T47D (cell line): ENCODE measurements at regions not wholly inside any gene's neighbourhood (a gene's known extent, or its start where the extent isn't known, plus 50 kb on each side); places are given as distances from the start of the nearest gene placed in this dataset.
"Not testable (repeated sequence)": the region's sequence is repeated elsewhere in the genome, so short reads cannot be mapped to it uniquely, and the experiment has no call there.

Experiments used
- DNase-seq, 2 experiments: peaks; one replicate each; pipeline versions ENCODE4 v3.0.0 to v3.0.0-alpha.2; 2011 to 2012; ENCODE audit warnings: low read depth in 1 of 2, low spot score in 1 of 2
- JUND ChIP-seq: IDR thresholded peaks from 2 replicates; pipeline ENCODE4 v1.6.1; 2012; ENCODE audit warnings: low read depth
- in situ Hi-C: cut with HindIII; loops from 2 replicates; pipeline ENCODE4 v1.10.0; 2016; ENCODE audit warnings: low sequenced_read_pairs, low pct_unique_long_range_greater_than_20kb

DNA sequence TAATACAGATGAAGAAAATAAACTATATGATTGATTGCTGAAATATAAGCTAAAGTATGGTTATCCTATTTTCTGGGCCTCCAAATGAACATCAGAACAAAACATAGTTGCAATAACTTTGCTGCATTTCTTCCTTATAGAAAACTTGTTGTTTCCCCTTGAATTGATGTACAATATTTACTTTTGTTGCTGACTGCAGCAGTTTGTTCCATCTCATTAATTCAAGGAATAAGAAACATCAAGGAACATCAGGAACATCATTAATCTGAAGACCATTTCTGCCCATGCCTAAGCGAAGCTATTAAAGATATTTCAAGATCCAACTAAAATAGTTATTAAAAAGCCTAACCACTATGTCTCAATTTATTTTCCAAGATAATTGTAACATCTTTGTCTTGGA, 363.6 kb upstream of the EDIL3 start:
- in situ Hi-C loops = no loop called here
- TF ChIP-seq JUND = no peak
- DNase-seq = no peak

DNA sequence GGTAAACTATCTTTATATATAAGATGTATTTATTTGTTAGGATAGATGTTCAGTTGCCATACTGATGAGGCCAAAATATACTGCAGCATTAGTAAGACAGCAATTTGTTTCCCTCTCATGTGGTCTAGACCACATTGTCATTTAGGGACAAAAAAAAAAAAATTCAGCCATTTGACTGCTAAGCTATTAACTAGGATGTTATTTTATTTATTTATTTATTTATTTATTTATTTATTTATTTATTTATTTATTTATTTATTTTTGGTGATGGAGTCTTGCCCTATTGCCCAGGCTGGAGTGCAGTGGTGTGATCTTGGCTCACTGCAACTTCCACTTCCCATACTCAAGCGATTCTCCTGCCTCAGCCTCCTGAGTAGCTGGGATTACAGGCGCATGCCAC, 361.6 kb upstream of the EDIL3 start:
- DNase-seq, in situ Hi-C loops: not testable (repeated sequence)

DNA sequence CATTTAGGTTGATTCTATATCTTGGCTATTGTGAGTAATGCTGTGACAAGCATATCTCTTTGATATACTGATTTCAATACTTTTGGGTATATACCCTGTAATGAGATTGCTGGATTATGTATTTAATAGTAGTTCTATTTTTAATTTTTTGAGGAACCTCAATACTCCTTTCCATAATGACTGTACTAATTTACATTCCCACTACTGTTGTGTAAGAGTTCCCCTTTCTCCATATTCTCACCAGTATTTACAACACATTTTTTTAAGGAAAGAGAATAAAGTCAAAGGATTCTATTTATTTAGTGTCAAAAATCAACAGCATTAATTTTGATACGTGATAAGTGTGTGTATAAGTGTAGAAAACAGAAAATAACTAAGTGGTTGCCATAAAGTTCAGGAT, 356.4 kb upstream of the EDIL3 start:
- in situ Hi-C loops = no loop called here
- DNase-seq = no peak

DNA sequence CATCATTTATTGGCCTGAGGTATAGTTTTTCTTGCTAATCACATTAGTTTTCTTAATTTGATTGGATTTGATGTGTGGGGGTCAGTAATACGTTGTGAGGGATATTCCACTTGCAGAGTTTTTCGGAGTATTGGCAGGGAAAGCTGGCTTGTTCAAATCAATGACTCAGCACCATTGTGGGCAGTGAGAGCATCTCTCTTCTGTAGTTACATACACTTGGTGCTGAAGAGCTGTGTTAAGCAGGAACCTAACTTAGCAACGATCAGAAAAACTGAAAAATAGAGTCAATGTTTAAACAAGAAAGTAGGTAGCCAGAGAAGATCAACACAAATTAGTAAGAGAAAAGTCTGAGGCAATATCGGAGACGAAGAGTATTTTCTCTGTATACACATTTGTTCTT, 344.6 kb upstream of the EDIL3 start:
- TF ChIP-seq JUND = no peak
- peak in 1 of 2 experiments; percentile 6 for DNase-seq
- in situ Hi-C loops = no loop called here

More for the DNA sequence above, 356.4 kb upstream of the EDIL3 start:
- TF ChIP-seq JUND = no peak

DNA sequence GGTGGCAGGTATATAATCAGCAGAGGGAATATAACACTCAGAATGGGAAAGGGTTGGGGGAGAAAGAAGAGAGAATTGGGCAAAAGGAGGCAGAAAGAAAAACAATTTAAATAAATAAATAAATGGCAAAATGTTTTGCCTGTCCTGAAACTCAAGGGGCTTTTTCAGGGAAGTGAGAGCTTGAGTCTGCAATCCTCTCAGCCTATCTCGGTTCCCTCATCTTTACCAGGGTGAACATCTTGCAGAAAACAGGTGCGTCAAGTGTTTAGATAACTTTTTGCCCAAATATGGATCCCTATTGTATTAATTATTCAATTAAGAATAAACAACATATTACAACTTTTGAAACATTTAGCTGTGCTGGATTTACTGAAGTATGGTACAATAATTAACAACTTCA, 343.0 kb upstream of the EDIL3 start:
- DNase-seq = no peak
- in situ Hi-C loops = no loop called here
- no peak for TF ChIP-seq JUND

DNA sequence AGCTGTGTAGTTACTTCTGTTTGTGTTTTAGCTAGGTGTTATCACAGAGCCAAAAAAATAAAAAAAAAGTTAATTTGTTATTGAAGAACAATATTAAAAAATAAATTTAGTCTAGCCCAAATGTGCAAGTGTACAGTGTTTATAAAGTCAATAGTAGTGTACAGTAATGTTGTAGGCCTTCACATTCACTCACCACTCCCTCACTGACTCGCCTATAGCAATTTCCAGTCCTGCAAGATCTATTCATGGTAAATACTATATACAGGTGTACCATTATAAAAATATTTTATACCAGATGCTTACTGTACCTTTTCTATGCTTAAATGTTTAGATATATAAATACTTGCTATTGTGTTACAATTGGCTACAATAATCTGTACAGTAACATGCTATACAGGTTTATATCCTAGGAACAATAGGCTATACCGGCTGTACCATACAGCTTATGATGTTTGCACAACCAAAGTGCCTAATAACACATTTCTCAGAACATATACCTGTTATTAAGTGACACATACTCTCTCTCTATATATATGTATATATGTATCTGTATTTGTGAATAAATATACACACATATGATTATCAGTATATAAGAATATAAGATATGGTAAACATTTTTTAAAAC, 341.4 kb upstream of the EDIL3 start:
- no peak for DNase-seq
- no peak for TF ChIP-seq JUND
- in situ Hi-C loops = no loop called here

DNA sequence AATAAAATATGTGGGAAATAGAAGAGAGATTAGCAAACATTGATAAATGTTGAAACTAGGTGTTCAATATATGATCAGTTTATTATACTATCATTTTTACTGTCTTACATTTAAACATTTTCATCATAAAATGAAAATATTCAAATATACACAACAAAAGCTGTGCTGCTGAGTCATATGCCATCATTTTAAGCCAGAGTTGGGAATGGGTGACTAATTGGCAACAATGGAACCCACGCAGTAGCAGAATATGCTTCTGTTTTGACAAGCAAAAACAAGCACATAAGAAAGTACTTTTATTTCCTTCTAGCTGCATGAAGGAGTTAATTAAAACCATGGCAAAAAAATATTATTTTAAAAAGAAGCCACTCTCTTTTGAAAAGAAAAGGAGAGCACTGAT, 340.0 kb upstream of the EDIL3 start:
- in situ Hi-C loops = no loop called here
- TF ChIP-seq JUND = no peak
- DNase-seq = no peak

DNA sequence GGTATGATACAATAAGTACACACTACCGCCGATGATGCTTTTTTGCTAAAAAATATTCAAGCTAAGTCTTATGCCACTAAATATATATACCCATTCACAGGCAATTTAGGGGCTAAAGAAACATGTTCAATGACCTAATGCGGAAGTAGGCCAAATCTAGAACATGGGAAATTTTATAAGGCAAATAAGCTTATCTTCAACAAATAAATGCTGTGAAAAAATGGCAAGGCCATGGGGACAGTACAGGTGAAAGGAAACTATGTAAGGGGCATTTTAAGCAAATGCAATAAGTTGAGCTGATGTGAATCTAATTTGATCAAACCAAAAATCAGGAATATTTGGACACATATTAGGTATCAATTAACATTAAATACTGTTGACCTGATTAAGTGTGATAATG, 339.5 kb upstream of the EDIL3 start:
- no peak for DNase-seq
- in situ Hi-C loops = no loop called here
- TF ChIP-seq JUND = no peak

DNA sequence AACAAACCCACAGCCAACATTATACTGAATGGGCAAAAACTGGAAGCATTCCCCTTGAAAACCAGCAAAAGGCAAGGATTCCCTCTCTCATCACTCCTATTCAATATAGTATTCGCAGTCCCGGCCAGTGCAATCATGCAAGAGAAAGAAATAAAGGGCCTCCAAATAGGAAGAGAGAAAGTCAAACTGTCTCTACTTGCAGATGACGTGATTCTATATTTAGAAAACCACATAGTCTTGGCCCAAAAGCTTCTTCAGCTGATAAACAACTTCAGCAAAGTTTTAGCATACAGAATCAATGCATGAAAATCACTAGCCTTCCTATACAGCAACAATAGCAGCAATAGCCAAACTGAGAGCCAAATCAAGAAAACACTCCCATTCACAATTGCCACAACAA, 333.7 kb upstream of the EDIL3 start:
- no peak for TF ChIP-seq JUND
- no peak for DNase-seq
- in situ Hi-C loops = no loop called here

DNA sequence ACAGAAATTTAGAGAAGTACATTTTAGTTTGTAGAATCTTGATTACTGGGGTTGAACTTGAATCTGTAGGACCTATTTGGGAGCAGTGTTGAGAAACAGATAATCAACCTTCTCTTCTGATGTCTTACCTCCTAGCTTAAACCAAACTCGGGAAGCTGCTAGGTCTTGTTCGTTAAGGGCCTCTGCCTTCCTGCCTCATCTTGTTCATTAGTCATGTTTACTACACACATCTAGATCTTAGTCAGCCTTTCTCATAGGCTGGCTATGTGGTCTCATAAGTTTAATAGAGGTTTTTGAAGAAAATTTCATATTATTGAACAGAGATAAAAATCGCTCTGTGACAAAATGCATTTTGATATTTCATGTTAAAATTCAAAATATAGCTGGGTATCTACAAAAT, 331.0 kb upstream of the EDIL3 start:
- in situ Hi-C loops = no loop called here
- no peak for TF ChIP-seq JUND
- no peak for DNase-seq

DNA sequence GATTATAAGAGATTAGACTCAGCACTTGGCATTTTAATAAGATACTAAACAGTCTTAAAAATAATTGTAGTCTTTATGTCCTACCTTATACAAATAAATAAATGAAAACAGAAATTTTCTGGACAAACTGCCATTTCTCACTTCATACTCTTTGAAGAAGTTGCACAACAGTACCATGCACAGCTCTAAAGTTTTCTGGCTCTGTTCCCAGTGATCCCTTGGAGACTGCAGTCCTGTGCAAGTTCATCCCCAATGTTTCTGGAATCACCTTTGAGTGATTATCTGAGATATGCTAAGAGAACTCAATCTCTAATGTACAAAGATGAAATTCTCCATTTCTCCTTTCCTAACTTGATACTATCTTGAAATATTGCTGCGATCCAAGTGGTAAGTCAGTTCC, 330.4 kb upstream of the EDIL3 start:
- TF ChIP-seq JUND = no peak
- in situ Hi-C loops = no loop called here
- DNase-seq = no peak

DNA sequence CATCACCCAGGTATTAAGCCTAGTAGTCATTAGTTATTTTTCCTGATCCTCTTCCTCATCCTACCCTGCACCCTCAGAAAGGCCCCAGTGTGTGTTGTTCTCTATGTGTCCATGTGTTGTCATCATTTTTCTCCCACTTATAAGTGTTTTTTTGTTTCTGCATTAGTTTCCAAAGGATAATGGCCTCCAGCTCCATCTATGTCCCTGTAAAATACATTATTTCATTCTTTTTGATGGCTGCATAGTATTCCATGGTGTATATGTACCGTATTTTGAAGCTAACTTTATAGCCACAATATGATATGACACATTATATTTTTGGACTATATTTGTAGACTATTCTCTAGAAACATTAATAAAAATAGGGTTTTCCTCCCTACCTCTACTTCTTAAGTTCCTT, 324.4 kb upstream of the EDIL3 start:
- TF ChIP-seq JUND = no peak
- no peak for DNase-seq
- in situ Hi-C loops = no loop called here

DNA sequence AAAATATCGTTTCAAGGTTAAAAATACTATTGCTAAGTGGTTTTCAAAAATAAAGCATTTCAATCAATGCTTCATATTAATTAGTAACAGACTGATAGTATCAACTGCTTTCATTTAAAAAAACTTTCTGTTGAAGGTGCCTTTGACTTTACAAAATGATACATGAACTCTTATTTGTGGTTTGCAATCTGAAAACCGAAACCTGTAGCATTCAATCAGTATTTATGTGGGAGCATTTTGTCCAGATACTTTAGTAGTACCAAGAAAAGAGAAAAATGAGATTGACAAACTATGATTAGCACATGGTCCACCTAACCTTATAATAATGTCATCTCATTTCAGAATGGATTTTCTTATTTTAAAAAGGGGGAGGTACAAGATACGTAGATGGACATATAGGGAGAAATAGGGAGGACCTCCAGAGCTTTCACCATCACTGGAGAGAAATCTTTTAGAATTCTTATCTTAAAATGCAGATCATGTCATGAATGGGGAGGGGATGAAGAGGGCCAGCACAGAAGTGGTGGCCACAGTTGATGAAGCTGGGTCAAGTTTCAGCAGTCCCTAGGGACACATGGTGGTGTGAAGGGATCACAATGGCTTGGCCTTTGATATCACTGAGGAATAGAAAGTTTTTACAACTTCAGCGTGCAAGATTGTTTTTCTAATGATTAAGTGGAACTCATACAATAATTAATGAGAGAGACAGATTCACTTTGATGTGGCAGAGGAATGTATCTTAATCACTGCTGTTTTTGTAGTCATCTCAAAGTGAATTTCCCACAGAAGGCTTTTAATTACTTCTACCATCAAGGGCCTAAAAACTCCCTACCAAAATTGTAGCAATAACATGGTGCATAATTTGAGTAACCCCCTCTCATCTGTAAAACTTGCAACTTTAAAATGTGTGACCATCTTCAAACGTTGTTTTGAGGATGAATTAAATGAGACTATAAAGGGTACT, 322.3 kb upstream of the EDIL3 start:
- in situ Hi-C loops = no loop called here
- TF ChIP-seq JUND = no peak
- DNase-seq = no peak

DNA sequence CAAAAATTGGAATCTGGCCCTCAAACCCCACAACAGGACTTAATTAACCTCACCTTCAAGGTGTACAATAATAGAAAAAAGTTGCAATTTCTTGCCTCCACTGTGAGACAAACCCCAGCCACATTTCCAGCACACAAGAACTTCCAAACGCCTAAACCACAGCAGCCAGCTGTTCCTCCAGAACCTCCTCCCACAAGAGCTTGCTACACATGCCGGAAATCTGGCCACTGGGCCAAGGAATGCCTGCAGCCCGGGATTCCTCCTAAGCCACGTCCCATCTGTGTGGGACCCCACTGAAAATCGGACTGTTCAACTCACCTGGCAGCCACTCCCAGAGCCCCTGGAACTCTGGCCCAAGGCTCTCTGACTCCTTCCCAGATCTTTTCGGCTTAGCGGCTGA, 315.9 kb upstream of the EDIL3 start:
- in situ Hi-C loops = not testable (repeated sequence)

More for the DNA sequence above, 315.9 kb upstream of the EDIL3 start:
- DNase-seq = not testable (repeated sequence)
